T1000 (cell line): ENCODE measurements at regions not wholly inside any gene's neighbourhood (a gene's known extent, or its start where the extent isn't known, plus 50 kb on each side); places are given as distances from the start of the nearest gene placed in this dataset.

Source experiments
- DNase-seq: peaks from one replicate; lab custom pipeline; 2025; ENCODE audit warnings: mixed read lengths; lab: John Stamatoyannopoulos, UW

DNA sequence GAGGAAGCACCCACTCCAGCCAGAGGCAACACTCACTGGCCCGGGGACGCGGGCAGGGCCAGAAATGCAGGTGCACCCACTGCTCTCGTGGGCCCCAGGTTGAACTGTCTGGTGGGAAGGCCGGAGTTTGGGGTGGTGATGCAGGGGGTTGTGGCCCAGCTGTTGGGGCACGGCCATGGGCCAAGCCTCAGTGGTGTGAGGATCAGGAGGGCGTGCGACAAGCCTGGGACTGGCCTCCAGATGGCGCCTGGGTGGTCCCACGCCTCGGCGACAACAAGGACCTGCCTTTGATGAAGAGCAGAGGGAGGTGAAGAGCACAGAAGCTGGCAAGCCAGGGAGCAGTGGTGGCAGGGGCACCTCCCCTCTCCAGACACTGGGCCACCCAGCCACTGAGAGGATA, 240.8 kb downstream of the BRD1 start:
- DNase-seq = no peak

GRCh38 chr22:49586244-49586748, 241.4 kb downstream of the BRD1 start:
- no peak for DNase-seq

- no peak for DNase-seq
Measured at GRCh38 chr22:49585461-49586243, 242.0 kb downstream of the BRD1 start.

- DNase-seq = no peak
Measured at GRCh38 chr22:49583886-49584505, 243.7 kb downstream of the BRD1 start.

DNA sequence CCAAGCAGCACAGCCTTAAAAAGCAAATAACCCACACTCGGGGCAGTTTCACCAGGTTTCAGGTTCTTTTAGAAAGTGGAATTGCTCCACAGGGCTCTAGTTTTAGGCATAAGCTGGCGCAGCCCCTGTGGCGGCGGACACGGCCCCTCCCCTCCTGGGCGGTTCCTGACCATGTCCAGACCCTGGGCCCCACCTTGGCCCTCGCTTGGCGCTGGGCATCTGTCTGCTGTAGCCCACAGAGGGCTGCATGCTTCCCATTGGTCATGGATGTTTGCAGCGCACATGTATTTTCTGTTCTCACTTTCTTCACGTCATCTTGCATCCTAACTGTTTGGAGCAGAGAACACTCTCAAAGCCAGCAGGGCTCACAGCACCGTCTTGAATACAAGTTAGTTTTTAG, 244.3 kb downstream of the BRD1 start:
- DNase-seq = no peak

- no peak for DNase-seq
Measured at GRCh38 chr22:49582678-49583077, 245.0 kb downstream of the BRD1 start.

GRCh38 chr22:49582181-49582580, 245.5 kb downstream of the BRD1 start:
- DNase-seq = no peak

GRCh38 chr22:49580024-49580423, 247.6 kb downstream of the BRD1 start:
- no peak for DNase-seq

DNA sequence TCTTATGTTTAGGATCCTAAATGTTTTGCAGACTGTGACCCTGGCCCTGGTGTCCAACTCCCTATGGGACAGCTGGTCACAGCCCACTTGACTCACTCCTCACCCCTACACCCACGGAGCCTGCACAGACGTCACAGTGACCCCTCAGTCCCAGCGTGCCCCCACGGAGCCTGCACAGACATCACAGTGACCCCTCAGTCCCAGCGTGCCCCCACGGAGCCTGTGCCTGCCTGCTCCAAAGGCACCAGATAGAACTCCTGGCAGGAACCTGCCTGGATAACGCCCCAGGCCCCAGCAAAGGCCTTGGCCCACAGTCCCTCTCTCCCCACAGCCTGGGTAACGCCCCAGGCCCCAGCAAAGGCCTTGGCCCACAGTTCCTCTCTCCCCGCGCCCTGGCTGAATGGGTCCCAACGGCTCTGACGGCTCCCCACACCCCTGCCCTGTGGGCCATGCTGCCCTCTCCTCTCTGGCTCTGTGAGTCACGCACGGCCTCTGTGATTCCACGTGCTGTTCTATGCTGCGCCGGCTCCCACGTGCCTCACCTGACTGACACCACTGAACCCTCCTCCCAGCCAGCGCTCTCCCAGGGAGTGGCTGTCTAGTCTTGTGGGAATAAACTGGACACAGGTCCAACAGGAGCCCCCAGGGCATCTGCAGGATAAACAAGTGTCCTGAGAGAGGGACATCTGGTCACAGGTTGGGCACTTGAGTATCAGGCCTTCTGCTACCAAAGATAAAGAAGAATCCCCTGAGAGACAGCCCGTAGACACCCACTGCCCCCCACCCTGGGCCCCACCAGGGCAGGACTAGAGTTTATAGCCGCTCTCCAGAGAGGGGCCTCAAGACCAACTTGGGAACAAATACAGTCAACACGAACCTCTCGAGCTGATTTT, 250.3 kb downstream of the BRD1 start:
- no peak for DNase-seq

GRCh38 chr22:49576241-49577141, 251.2 kb downstream of the BRD1 start:
- DNase-seq = no peak

GRCh38 chr22:49575703-49576081, 252.0 kb downstream of the BRD1 start:
- no peak for DNase-seq

- no peak for DNase-seq
Measured at GRCh38 chr22:49574881-49575702, 252.6 kb downstream of the BRD1 start.

DNA sequence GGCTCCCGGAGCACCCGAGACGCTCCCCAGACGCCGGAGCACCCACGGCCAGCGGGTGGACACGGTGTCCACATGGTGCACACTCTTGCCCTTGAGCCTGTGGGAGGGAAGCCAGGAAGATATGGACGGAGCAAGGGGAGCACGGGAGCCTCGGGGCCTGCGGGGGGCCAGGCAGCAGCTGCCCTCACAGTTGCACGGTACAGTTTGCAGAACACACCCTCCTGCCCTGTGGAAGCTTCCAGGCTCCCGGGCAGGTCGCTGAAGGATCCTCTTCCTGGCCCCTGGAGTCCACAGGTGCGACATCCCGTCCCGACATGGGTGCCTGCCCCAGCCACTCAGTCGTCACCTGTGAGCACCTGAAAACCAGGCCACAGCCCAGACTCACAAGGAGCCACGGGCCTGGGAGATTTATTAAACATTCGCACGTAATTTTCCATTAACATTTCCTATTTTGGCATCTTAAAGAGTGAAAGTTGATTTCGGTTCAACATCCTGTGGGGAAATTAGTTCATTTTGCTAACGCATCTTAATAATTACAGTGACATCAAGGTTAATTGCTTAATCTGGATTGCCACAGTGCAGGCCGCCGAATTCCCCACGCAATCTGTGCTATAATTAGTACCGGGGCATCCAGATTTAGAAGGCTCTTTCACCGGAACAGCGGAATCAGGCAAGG, 253.3 kb downstream of the BRD1 start:
- DNase-seq = no peak

GRCh38 chr22:49573109-49573765, 254.4 kb downstream of the BRD1 start:
- DNase-seq = no peak

DNA sequence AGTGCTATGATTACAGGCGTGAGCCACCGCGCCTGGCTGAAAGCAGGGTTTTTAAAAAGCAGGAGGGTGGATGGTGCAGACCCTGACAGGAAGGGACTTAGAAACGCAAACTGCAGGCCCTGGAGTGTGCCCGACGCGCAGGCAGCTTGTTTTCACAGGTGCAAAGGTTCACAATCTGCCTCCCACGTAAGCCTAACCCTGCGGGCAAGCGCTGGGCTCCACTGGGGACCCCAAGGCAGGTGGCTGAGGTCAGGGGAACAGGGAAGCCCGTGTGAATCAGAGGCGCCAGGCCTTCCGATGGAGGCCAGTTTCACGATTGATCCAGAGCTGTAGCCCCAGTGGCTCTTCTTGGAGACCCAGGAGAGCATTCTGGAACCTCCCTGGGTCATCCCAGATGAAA, 256.3 kb downstream of the BRD1 start:
- DNase-seq = no peak

DNA sequence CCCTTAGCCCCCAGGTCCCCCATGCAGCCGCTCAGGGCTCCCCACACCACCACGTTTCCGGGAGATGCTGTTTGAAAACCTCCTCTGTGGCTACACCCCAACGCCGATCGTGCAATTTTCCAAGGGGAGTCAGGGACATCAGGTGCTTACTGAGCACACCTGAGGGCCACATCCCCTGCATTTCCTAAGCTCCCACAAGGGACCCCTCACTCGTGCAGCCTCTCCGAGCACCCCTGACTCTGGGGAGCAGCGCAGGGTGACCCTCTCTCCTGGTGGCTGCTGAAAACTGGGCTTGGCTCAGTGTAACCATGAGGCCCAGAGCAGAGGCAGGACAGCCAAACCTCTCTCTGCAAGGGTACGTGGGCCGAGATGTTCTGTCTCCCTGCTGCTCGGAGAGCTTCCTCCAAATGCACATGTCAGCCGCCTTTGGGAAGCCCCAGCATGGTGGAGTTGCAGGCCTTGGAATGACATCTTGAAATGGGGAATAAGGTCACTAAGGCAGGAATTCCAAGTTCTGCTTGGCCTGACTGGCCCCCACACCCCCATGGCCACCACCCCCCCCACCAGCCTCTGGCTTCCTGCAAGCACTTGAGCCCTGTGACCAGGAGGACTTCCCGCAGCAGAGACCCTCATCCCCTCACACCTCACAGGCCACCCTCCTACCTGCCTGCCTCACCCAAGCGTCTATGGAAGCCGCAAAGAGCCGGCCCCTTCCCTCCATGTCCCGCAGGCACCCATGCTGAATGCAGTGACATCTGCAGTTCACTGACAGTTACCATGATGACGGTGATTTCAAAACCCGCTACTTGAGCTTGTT, 257.4 kb downstream of the BRD1 start:
- DNase-seq = no peak

- no peak for DNase-seq
Measured at GRCh38 chr22:49569286-49570031, 258.2 kb downstream of the BRD1 start.

- no peak for DNase-seq
Measured at GRCh38 chr22:49568751-49569285, 258.9 kb downstream of the BRD1 start.
